BJ (cell line): ENCODE measurements at regions not wholly inside any gene's neighbourhood (a gene's known extent, or its start where the extent isn't known, plus 50 kb on each side); places are given as distances from the start of the nearest gene placed in this dataset. TPM values are rescaled to one million over a fixed set of nuclear protein-coding genes. Genes with fewer than 3 reads are reported as not detected.

ENCODE experiments used
- CTCF ChIA-PET: fragments of 350-600 bp; formaldehyde crosslinking; extraction: SDS; loops from one replicate; lab custom pipeline; 2021; ENCODE audit warnings: antibody characterized with exemption, inconsistent platforms; lab: Yijun Ruan, JAX
- POLR2A ChIA-PET: fragments of 300-600 bp; sonication (Branson Sonifier 250); formaldehyde crosslinking; extraction: SDS; loops from one replicate; lab custom pipeline; 2021; ENCODE audit warnings: antibody characterized with exemption; lab: Charles Lee
- DNase-seq: peaks from one replicate; pipeline ENCODE4 v3.0.0-alpha.2; 2011; ENCODE audit warnings: low read depth
- H3K27me3 ChIP-seq: 2 replicates; pipeline ENCODE4 v1.6.0; 2011; ENCODE audit warnings: low read length; ENCODE audit not compliant: control insufficient read depth, insufficient read depth
- H3K36me3 ChIP-seq: 2 replicates; pipeline ENCODE4 v1.5.1; 2011; ENCODE audit warnings: low read length; ENCODE audit not compliant: control insufficient read depth, insufficient read depth
- H3K4me3 ChIP-seq: 2 replicates; pipeline ENCODE4 v1.5.1; 2011; ENCODE audit warnings: low read depth, mild to moderate bottlenecking, control low read depth, low read length
- small RNA-seq: library from RNA; depleted of rRNA; stranded (forward); fragments of <200 nt; gene quantifications from one replicate; pipeline ENCODE3, GENCODE V24; 2012; ENCODE audit warnings: low replicate concordance, low read depth; ENCODE audit not compliant: insufficient read length
- TF ChIP-seq, protein P1 (sequence below): IDR thresholded peaks from 2 replicates; pipeline ENCODE4 v1.5.1; 2011; ENCODE audit warnings: low read depth, mild to moderate bottlenecking, control low read depth, inconsistent platforms, low read length, moderate library complexity; ENCODE audit not compliant: insufficient read depth

DNA sequence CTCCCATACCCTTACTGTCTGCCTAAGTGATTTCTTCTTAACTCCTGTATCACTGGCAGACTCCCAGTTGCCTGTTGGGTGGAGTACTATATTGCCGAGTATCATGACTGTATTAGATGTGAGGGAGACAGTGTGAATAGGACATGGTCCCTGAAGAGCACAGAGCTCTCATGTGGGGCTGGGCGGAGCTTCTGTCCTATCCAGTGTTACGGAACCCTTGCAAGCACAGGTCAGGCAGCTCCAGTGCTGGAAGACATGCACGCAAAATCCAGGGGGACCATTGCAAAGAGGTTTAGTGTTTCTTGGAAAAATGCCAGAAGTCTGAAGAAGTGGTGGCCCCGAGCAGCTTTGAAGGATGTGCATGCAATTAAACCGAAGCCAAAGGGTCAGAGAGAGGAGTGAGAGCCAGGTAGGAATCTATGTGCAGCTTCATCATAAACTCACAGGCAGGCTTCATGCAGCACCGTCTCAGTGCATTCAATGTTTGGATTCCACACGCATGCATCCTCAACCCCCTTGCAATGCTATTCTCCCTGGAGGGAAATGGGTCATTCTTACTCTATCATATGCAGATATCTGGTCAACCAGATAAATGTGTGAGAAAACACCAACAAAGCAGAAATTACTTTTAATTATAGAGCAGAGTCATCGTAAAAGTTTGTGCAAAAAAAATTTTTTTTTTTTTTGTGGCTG is 49.7 kb upstream of the DHRSX start:
- no peak for DNase-seq
- Histone ChIP-seq H3K27me3 (no peaks in the 10 kb centered on the region; the same call in none of the 2 replicates), H3K4me3 (no peak overlapping the region), H3K36me3 (no peaks in the 10 kb centered on the region)
- TF ChIP-seq, protein P1, sequence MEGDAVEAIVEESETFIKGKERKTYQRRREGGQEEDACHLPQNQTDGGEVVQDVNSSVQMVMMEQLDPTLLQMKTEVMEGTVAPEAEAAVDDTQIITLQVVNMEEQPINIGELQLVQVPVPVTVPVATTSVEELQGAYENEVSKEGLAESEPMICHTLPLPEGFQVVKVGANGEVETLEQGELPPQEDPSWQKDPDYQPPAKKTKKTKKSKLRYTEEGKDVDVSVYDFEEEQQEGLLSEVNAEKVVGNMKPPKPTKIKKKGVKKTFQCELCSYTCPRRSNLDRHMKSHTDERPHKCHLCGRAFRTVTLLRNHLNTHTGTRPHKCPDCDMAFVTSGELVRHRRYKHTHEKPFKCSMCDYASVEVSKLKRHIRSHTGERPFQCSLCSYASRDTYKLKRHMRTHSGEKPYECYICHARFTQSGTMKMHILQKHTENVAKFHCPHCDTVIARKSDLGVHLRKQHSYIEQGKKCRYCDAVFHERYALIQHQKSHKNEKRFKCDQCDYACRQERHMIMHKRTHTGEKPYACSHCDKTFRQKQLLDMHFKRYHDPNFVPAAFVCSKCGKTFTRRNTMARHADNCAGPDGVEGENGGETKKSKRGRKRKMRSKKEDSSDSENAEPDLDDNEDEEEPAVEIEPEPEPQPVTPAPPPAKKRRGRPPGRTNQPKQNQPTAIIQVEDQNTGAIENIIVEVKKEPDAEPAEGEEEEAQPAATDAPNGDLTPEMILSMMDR: no peak
- CTCF ChIA-PET: no interaction called here
- POLR2A ChIA-PET: no interaction called here

Small RNAs in the stretch of these regions (small RNA-seq; reads per million reads assigned to genes)
- not detected for gene MIR6089
